Liver (tissue), 8 donors: ENCODE measurements at regions not wholly inside any gene's neighbourhood (a gene's known extent, or its start where the extent isn't known, plus 50 kb on each side); places are given as distances from the start of the nearest gene placed in this dataset.

Source experiments
- DNase-seq: peaks from one replicate; pipeline ENCODE4 v3.0.0-alpha.2; 2017; ENCODE audit warnings: low spot score
- H3K27ac ChIP-seq, 2 donors: one replicate each; pipeline ENCODE4 v1.7.0; 2013; ENCODE audit warnings: inconsistent platforms in 2 of 2, low read length in 2 of 2, control low read depth in 1 of 2, low read depth in 1 of 2, mild to moderate bottlenecking in 1 of 2
- H3K27me3 ChIP-seq, 4 donors: one replicate each; pipeline versions ENCODE4 v1.6.1 to v1.7.0; 2013; ENCODE audit warnings: low read length in 3 of 4, inconsistent platforms in 1 of 4, mild to moderate bottlenecking in 1 of 4, moderate library complexity in 1 of 4; ENCODE audit not compliant: control insufficient read depth in 4 of 4, insufficient read depth in 4 of 4
- H3K36me3 ChIP-seq, 4 donors: one replicate each; pipeline versions ENCODE4 v1.6.1 to v1.7.0; 2013; ENCODE audit warnings: low read length in 3 of 4, mild to moderate bottlenecking in 3 of 4, low read depth in 1 of 4, moderate library complexity in 1 of 4; ENCODE audit not compliant: control insufficient read depth in 4 of 4, insufficient read depth in 3 of 4
- H3K4me1 ChIP-seq, 4 donors: one replicate each; pipeline versions ENCODE4 v1.6.1 to v1.7.0; 2013; ENCODE audit warnings: low read length in 3 of 4, mild to moderate bottlenecking in 3 of 4, moderate library complexity in 1 of 4; ENCODE audit not compliant: control insufficient read depth in 4 of 4, insufficient read depth in 4 of 4
- H3K4me3 ChIP-seq, 3 donors: one replicate each; pipeline versions ENCODE4 v1.6.1 to v1.7.0; 2013; ENCODE audit warnings: low read length in 3 of 3, control low read depth in 1 of 3, low read depth in 1 of 3, mild to moderate bottlenecking in 1 of 3
- H3K9ac ChIP-seq, 2 donors: one replicate each; pipeline ENCODE4 v1.7.0; 2013; ENCODE audit warnings: low read length in 2 of 2, mild to moderate bottlenecking in 2 of 2, moderate library complexity in 2 of 2, control low read depth in 1 of 2, low read depth in 1 of 2
- H3K9me3 ChIP-seq, 4 donors: one replicate each; pipeline versions ENCODE4 v1.6.1 to v1.7.0; 2013; ENCODE audit warnings: low read length in 3 of 4; ENCODE audit not compliant: control insufficient read depth in 4 of 4
- EGR1 ChIP-seq, 2 donors: IDR thresholded peaks; 2 replicates each; pipeline ENCODE4 v1.6.1; 2016 to 2018; ENCODE audit warnings: antibody characterized with exemption in 2 of 2, low read depth in 2 of 2
- FOXA1 ChIP-seq: IDR thresholded peaks from 2 replicates; pipeline ENCODE4 v1.6.1; 2016; ENCODE audit warnings: antibody characterized with exemption
- FOXA2 ChIP-seq: IDR thresholded peaks from 2 replicates; pipeline ENCODE4 v1.6.1; 2016; ENCODE audit warnings: antibody characterized with exemption
- HNF4A ChIP-seq, 2 donors: conservative IDR thresholded peaks; 2 replicates each; pipeline ENCODE4 v1.6.1; 2016; ENCODE audit warnings: antibody characterized with exemption in 2 of 2, mild to moderate bottlenecking in 2 of 2
- HNF4G ChIP-seq: IDR thresholded peaks from 2 replicates; pipeline ENCODE4 v1.6.1; 2016; ENCODE audit warnings: antibody characterized with exemption
- JUND ChIP-seq, 2 donors: IDR thresholded peaks; 2 replicates each; pipeline ENCODE4 v1.6.1; 2016; ENCODE audit warnings: antibody characterized with exemption in 2 of 2
- NR2F2 ChIP-seq: IDR thresholded peaks from 2 replicates; pipeline ENCODE4 v1.6.1; 2016; ENCODE audit warnings: antibody characterized with exemption
- RAD21 ChIP-seq, 2 donors: IDR thresholded peaks; 2 replicates each; pipeline ENCODE4 v1.6.1; 2016; ENCODE audit warnings: antibody characterized with exemption in 2 of 2, mild to moderate bottlenecking in 2 of 2
- REST ChIP-seq: IDR thresholded peaks from 2 replicates; pipeline ENCODE4 v1.6.1; 2016; ENCODE audit warnings: antibody characterized with exemption, mild to moderate bottlenecking
- TAF1 ChIP-seq: conservative IDR thresholded peaks from 2 replicates; pipeline ENCODE4 v1.6.1; 2016; ENCODE audit warnings: antibody characterized with exemption, mild to moderate bottlenecking
- YY1 ChIP-seq: IDR thresholded peaks from 2 replicates; pipeline ENCODE4 v1.6.1; 2016; ENCODE audit warnings: antibody characterized with exemption, mild to moderate bottlenecking
- WGBS: extraction: QIAGEN DNeasy Blood & Tissue Kit; methylation state at CpG from one replicate; pipeline ENCODE4 v1.1.7; 2013; 5-methylcytosine and 5-hydroxymethylcytosine counted together
- TF ChIP-seq, protein P1 (sequence below): fragments of 150-350 bp; IDR thresholded peaks from 2 replicates; pipeline ENCODE4 v1.5.1; 2017; ENCODE audit warnings: improper control_type of control experiment, low read depth, low read length; ENCODE audit not compliant: missing input control
- TF ChIP-seq, protein P2 (sequence below): IDR thresholded peaks from 2 replicates; pipeline ENCODE4 v1.6.1; 2016; ENCODE audit warnings: antibody characterized with exemption
- TF ChIP-seq, protein P3 (sequence below): IDR thresholded peaks from 2 replicates; pipeline ENCODE4 v1.6.1; 2016; ENCODE audit warnings: antibody characterized with exemption
- TF ChIP-seq, protein P4 (sequence below): IDR thresholded peaks from 2 replicates; pipeline ENCODE4 v1.6.1; 2016; ENCODE audit warnings: antibody characterized with exemption
- donor health status: healthy.
- donor health status: healthy.
- donor health status: healthy.
- donor health status: healthy.
- donor health status: healthy.

DNA sequence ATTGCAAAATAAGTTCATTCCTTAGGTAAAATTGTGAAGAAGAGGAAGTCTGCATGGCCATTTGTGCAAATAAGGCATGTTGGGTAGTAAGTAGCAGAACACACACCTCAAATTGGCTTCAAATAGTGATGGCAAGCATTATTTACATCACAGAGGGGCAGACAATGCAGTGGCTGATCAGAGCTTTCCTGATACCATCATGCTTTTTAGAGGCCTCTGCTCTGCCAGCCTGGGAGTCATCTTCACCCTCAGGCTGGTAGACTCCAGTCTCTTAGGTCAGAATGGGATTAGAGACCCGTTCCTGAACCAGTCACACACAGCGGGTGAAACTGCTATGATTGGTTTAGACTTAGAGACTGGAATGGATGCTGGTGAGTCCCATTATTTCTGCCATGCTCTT, 396.0 kb upstream of the MCTP2 start (continued):
- TF ChIP-seq, protein P1, sequence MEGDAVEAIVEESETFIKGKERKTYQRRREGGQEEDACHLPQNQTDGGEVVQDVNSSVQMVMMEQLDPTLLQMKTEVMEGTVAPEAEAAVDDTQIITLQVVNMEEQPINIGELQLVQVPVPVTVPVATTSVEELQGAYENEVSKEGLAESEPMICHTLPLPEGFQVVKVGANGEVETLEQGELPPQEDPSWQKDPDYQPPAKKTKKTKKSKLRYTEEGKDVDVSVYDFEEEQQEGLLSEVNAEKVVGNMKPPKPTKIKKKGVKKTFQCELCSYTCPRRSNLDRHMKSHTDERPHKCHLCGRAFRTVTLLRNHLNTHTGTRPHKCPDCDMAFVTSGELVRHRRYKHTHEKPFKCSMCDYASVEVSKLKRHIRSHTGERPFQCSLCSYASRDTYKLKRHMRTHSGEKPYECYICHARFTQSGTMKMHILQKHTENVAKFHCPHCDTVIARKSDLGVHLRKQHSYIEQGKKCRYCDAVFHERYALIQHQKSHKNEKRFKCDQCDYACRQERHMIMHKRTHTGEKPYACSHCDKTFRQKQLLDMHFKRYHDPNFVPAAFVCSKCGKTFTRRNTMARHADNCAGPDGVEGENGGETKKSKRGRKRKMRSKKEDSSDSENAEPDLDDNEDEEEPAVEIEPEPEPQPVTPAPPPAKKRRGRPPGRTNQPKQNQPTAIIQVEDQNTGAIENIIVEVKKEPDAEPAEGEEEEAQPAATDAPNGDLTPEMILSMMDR, result no peak
- TF ChIP-seq FOXA1, result no peak
- TF ChIP-seq JUND (IDR thresholded peaks at IDR 0.05), result no peak

- WGBS, result 77% methylated on average over 1 of the region's 1 CpG
- Histone ChIP-seq H3K4me1 (no peaks in the 10 kb centered on the region), H3K27me3 (peaks cover 0 to 4% (median 0%) of the 10 kb centered on the region in 4 donors), H3K9ac (no peak overlapping the region), H3K9me3 (no peaks in the 10 kb centered on the region), H3K27ac (no peak overlapping the region), H3K36me3 (no peaks in the 10 kb centered on the region), H3K4me3 (no peak overlapping the region)
- no peak for TF ChIP-seq EGR1 (IDR thresholded peaks at IDR 0.05; ENCODE audit: low read depth in 2 of 2)
- TF ChIP-seq, protein P1, result no peak
- no peak for TF ChIP-seq NR2F2
- no peak for TF ChIP-seq FOXA2
- TF ChIP-seq TAF1, result no peak
- TF ChIP-seq HNF4G, result no peak
- TF ChIP-seq, protein P2, sequence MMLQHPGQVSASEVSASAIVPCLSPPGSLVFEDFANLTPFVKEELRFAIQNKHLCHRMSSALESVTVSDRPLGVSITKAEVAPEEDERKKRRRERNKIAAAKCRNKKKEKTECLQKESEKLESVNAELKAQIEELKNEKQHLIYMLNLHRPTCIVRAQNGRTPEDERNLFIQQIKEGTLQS, result no peak
- no peak for TF ChIP-seq JUND (IDR thresholded peaks at IDR 0.05)
- no peak for TF ChIP-seq FOXA1
- TF ChIP-seq, protein P3, sequence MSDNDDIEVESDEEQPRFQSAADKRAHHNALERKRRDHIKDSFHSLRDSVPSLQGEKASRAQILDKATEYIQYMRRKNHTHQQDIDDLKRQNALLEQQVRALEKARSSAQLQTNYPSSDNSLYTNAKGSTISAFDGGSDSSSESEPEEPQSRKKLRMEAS, result no peak
- no peak for TF ChIP-seq RAD21 (IDR thresholded peaks at IDR 0.05)
- no peak for TF ChIP-seq HNF4A (conservative IDR thresholded peaks at IDR 0.05)
- DNase-seq, result no peak
These were observed 399.7 kb upstream of the MCTP2 start for GRCh38 chr15:93831641-93832040.

DNA sequence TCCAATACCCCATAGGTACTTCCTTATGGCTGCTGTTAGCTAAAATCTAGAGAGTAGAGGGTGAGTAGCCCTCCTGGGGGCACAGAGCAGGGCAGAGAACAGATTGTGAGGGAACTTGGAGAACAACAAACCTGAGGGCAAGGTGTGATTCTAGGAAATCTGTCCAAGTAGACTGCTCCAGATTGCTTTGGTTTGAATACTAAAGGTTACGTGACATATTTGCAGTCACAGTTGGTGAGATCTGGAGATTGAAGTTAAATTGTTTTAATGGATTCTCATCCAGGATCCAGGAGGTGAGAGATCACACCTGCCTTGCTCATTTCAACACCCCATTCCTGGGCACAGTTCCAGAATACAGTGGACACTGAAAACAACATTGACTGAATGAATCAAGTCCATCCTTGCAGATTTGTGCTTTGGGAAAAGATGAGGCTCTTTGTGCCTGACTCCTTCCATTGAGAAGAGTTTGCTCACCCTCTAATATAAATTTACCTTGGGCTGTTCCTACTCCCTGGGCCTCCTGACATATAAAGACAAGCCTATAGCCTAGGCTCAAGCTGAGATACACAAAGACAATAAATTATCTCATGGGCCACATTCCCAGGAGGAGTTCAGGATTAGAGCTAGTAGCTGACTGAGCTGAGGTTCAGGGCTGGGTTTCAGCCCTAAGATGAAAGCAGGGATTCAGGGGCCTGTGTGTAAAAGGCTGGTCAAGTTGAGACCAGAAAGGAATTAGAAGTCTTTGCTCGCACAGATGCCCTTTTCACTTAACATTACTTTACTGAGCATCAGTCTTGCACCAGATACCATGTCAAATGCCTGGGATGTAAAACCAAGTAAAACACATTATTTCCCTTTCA, 400.9 kb upstream of the MCTP2 start:
- 88% methylated on average over 2 of the region's 2 CpGs for WGBS
- H3K36me3 ChIP-seq, result no peaks in the 10 kb centered on the region
- no peaks in the 10 kb centered on the region for H3K9me3 ChIP-seq
- no peak overlapping the region for H3K27ac ChIP-seq
- H3K9ac ChIP-seq, result no peak overlapping the region
- no peak overlapping the region for H3K4me3 ChIP-seq
- H3K27me3 ChIP-seq, result peaks cover 0 to 4% (median 0%) of the 10 kb centered on the region in 4 donors
- no peak for DNase-seq
- no peaks in the 10 kb centered on the region for H3K4me1 ChIP-seq
- TF ChIP-seq, protein P2, result no peak
- TF ChIP-seq REST (no peak), FOXA1 (no peak), RAD21 (IDR thresholded peaks at IDR 0.05) (no peak), YY1 (no peak), FOXA2 (no peak), JUND (IDR thresholded peaks at IDR 0.05) (no peak)
- TF ChIP-seq, protein P1, result no peak
- TF ChIP-seq, protein P4, sequence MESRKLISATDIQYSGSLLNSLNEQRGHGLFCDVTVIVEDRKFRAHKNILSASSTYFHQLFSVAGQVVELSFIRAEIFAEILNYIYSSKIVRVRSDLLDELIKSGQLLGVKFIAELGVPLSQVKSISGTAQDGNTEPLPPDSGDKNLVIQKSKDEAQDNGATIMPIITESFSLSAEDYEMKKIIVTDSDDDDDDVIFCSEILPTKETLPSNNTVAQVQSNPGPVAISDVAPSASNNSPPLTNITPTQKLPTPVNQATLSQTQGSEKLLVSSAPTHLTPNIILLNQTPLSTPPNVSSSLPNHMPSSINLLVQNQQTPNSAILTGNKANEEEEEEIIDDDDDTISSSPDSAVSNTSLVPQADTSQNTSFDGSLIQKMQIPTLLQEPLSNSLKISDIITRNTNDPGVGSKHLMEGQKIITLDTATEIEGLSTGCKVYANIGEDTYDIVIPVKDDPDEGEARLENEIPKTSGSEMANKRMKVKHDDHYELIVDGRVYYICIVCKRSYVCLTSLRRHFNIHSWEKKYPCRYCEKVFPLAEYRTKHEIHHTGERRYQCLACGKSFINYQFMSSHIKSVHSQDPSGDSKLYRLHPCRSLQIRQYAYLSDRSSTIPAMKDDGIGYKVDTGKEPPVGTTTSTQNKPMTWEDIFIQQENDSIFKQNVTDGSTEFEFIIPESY, result no peak
